ENCODE measurements at regions not wholly inside any gene's neighbourhood (a gene's known extent, or its start where the extent isn't known, plus 50 kb on each side); places are given as distances from the start of the nearest gene placed in this dataset.

DNA sequence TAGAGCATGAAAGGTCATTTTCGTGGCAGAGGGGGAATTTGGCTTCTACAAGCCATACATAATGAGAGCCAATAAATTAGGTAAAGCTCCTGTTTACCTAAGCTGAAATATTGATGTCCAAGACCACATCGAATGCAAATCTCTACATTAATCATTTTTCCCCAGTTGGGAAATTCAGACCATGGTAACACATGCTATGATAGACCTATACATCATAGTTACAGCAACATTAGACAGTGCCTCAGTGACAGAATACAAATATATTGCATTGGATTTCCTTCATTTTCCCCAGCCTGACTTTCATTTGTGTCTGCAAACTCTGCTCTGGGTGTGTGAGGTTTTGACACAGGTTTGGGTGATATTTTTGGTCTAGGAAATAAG, 1079.7 kb upstream of the TENM4 start:
- no peak for DNase-seq (ENCODE audit: low read depth)

DNA sequence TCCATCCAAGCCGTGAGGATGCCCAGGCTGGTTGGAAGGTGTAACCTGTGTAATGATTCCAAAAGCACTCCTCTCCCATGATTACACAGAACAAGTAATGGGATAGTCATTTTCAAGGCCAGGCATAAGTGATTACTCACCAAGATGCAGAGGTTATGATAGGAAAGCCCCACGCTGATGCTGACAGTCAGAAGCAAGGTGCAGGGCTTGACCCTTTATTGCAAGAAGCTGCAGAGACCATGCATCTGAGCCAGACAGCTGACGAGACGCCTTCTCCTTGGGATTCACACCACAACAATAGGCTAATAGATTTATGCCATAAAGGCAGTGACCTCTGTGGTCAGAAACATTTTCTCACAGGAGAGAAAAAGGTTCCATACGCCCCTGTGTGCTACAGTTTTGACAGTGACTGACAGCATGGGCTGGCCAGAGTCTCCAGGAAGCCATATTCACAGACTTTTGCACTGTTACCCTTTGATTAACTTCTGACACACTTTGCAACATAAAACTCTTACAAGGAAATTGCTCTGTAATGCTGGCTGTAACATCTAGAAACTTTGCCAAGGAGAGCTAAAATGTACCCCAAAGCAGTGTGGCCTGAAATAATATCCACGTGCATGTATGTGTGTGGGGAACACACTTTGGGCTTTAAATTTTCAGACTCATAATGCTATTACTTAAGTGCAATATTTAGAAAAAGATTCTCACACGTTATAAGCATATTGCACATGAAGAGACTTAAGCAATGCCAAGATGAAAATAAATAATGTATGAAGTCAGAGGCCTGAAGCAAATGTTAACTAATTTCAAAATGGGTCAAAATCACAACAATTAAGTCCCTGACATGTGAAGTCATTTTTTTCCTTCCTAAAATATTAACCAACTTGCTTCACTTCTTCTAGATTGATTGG, 1079.0 kb upstream of the TENM4 start:
- DNase-seq (ENCODE audit: low read depth), result no peak

DNA sequence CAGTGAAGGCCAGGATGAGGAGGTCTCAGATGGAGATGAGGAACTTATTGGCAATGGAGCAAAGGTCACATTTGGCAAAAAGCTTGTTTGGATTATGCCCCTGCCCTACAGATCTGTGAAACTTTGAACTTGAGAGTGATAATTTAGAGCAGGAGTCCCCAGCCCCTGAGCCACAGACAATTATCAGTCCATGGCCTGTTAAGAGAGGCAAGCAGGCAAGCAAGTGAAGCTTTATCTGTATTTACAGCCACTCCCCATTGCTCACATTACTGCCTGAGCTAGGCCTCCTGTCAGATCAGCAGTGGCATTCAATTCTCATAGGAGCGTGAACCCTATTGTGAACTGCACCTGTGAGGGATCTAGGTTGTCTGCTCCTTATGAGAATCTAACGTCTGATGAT, 1076.9 kb upstream of the TENM4 start:
- no peak for DNase-seq (ENCODE audit: low read depth)

DNA sequence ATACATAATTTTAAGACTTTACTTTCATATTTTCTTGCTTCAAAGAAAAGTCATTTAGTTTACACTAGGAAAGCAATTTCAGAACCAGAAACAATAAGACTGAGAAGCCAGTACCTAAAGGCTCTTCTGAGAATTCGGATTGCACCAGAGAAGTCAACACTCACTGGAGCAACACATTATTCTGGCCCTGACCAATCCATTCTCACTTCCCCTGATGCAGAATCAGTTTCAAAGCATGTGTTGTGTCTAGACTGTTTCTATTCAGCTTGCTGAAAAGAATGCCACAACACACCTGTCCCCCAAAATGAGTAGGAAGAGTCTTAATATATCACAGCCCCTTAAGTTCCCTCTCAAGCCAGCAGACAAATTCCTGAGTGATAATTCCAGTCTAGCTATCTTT, 1074.3 kb upstream of the TENM4 start:
- DNase-seq (ENCODE audit: low read depth), result no peak

DNA sequence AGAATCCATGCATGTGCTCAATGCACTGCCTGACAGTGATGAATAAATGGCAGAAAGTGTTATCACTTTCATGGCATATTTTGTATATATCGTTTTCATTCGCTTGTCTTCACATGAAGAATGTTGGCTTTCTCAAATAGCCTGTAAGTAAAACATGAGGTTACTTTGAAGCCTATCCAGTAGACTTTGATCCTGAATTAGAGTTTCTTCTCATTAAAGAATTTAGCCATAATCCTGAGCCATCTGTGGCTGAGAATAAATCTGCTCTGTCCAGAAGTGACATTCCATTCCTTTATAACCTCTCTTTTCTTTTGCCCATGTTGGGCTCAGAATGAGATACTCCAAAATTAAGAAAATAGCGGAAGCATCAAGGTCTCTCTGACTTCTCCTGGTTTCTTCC, 1071.7 kb upstream of the TENM4 start:
- no peak for DNase-seq (ENCODE audit: low read depth)

DNA sequence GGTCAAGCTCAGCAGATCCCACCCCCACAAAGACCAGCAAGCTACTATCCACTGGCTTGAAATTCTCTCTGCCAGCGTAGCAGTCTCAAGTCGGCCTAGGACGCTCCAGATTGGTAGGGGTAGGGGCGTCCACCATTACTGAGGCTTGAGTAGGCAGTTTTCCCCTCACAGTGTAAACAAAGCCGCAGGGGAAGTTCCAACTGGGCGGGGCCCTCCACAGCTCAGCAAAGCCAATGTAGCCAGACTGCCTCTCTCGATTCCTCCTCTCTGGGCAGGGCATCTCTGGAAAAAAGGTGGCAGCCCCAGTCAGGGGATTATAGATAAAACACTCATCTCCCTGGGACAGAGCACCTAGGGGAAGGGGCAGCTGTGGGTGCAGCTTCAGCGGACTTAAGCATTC, 1064.9 kb upstream of the TENM4 start:
- DNase-seq (ENCODE audit: low read depth), result no peak

DNA sequence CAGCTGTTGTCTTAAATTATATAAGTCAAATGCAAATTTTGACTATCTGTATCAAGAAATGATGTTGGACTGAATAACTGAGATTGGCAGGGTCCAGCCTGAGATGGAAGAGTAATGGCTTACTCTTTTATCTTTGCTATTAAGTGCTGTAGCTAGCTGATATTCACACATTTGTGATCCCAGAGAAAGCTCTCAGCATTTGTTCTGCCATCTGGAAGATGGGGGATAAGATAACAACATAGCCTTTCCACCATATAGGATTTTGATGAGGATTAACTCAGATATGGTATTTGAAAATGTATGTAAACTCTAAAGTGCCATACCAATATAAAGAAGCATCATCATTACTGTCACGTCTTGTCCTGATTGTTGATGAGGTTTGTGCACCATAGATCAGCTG, 1063.2 kb upstream of the TENM4 start:
- no peak for DNase-seq (ENCODE audit: low read depth)

DNA sequence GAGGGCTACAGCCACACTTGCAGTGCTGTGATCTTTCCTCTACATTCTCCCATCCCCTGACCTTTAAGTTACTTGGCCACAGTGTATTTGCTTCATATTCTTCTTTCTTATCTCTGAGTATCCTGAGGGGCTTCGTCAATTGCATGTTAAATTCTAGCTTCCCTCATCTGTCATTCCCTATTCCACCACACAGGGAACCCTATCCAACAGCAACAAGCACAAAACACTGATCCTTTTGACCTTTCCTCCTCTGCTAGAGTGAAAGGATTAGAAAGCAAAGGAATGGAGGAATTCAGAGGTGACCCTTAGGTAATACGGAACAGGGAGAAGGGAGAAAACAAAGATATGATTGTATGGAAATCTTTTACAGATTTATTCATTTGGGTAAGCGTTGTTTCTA, 1061.7 kb upstream of the TENM4 start:
- no peak for DNase-seq (ENCODE audit: low read depth)

DNA sequence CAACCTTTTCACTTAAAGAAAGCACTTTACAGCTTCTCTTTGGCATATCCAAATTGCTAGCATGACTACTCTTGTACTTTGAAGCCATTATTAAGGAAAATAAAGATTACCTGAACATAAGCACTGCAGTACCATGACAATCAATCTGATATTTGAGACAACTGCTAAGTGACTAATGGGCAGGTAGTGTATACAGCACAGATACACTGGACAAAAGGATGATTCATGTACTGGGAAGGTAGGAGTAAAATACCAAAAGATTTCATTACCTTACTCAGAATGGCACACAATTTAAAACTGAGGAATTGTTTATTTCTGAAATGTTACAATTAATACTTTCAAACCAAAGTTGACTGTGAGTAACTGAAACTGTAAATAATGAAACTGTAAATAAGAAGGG, 1054.3 kb upstream of the TENM4 start:
- DNase-seq (ENCODE audit: low read depth), result no peak

DNA sequence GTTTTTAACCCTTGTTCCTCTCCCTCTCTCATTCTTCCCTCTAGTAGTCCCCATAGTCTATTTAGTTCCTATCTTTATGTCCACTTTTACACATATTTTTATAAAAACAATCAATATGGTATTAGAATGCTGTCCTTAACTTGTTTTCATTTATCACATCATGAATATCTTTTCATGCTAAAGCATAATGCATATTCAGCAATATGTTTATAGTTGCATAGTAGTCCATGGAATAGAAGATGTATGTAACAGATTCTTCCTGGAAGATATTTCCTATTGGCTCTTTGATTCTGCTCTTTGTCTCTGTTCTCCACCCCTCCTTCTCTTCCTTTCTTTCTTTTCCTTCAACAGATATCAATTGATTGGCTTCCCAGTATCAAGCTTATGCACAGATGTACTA, 1047.1 kb upstream of the TENM4 start:
- DNase-seq (ENCODE audit: low read depth), result no peak

DNA sequence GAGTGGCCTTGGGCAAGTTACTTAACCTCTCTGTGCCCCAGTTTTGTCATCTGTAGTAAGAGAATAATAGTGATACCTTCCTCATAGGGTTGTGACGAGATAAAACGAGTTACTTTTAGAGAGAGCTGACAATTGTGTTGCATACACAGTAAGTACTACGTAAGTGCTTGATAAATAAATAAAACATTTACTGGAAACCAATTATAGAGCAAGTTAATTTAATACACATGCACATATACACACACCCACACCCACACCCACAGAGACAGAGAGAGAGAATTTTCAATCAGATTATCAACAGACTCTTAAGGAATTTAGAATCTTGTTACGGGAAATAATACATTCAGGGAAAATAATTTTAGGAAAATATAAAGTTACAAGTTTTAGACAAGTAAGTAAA, 1045.8 kb upstream of the TENM4 start:
- no peak for DNase-seq (ENCODE audit: low read depth)

DNA sequence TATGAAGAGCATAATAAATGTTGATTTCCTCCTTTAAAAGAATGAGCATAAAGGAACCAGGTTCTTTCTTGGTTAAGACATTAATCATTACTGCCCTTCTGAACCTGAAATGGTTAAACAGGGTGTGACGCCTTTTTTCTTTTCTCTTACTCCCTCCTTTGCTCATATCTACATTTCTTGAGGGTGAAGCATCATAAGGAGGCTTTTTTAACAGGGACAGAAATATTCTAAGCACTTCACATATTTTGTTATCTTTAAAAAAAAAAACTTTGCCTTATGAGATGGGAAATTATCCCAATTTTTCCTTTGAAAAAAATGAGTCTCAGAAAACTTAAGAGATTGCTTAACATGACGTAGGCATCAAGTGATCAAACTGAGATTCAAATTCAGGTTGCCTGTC, 1036.3 kb upstream of the TENM4 start:
- no peak for DNase-seq (ENCODE audit: low read depth)

DNA sequence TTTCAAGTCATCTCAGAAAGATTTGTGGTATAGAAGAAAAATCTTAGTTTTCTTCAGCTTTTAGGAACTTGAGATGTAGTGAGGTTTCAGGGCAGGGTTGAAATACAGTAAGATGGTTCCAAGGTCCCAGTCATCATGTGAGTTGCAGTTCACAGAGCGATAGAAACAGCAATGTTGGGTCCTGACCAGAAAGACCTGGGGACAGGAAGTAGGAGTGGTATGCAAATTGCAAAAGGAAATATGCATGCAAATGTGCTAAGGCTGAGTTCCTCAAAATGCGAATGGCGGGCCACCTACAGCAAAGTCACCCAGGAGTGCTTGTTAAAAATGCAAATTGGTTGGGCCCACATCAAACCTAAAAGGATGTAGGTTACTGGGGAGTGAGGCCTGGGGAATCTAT, 1032.7 kb upstream of the TENM4 start:
- no peak for DNase-seq (ENCODE audit: low read depth)

DNA sequence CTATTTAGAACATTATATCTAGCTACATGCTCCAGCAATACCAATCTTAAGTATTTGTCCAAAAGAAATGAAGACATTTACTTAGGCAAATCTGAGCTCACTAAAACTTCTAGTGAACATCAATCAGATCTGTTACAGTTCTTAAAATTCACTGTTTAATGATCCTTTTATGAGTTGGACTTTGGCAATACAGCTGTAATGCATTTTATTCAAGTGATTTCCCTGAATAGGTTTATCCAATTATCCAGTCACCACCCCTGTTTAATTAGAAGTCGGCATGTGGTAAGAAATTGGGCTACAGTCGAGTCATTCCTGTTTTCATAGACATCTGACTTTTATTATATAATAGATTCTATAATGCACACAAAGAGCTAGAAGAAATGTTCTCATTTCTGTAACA, 1029.0 kb upstream of the TENM4 start:
- no peak for DNase-seq (ENCODE audit: low read depth)

DNA sequence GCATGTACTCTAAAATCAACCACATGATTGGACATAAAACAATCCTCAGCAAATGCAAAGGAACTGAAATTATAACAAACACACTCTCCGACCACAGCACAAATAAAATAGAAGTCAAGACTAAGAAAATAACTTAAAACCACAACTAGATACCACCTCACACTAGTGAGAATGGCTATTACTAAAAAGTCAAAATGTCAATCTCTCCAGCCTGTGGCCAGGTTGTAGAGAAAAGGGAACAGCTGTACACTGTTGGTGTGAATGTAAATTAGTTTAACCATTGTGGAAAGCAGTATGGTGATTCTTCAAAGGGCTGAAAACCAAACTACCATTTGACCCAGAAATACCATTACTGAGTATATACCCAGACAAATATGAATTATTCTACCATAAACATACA, 1025.7 kb upstream of the TENM4 start:
- DNase-seq (ENCODE audit: low read depth), result no peak

DNA sequence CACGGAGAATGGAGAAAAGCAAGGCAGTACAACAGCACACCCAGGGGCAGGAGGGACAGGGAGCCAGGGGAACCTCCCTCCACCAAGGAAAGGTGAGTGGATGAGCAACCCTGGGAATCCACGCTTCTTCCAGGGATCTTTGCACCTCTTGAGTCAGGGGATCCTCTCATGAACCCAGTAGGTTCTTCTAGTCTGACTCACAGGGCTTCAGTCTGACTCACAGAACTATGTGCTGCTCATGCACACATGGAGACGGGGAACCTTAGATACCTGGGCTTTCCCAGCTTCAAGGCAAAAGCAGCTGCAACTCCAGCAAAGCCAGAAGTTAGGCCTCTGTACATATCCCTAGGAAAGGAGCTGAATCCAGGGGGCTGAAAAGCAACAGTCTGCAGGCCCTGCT, 1021.4 kb upstream of the TENM4 start:
- no peak for DNase-seq (ENCODE audit: low read depth)

DNA sequence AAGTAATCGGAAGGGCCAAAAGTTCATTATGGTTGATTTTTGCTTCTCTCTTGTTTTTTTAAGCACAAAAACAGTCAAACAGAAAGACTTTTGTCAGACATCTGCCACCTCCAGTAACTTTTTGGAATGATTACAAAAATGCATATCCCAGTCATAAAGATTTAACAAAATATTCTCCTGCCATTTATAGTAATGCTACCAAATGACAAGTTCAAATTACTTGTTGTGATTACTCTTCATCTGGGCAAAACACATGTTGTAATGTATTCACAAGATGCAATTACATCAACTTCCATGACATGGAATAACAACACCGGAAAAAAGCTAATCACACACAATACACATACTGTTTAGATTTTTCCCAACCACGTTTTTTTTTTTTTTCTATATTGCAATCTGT, 1017.5 kb upstream of the TENM4 start:
- no peak for DNase-seq (ENCODE audit: low read depth)

DNA sequence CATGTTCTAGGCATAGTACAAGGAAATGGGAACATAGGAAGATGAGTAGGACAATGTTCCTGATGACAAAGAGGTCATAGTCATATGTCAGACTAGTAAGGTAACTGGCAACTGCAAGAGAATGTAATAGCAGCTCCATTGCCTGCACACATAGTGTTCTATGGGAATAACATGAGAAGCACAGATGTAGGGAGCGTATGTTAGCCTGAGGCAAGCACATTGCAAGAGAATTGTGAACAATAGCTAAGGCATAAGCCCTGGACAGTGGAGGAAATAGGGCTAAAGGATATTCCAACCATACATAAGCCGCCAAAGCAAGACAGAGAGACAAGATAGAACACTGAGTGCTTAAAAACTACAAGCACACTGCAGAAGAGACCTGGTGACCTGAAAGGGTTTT, 1017.0 kb upstream of the TENM4 start:
- no peak for DNase-seq (ENCODE audit: low read depth)

DNA sequence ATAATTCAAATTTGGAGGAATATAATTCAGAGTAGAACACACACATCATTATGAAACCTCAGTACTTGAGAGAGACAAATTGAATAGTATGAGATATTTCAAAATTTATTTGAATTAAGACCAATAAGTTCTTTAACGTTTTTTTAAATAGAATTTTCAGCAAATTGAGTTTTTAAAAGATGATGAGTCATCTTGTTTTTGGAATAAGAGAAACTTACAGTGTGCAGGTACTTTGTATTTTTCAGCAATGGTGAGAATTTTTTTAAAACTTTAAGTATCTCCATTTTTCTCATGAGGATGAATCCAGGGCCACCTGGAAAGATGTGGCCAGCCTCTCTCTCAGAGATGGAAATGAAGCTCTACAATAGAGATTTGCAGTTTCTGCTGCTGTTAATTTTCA, 1015.0 kb upstream of the TENM4 start:
- no peak for DNase-seq (ENCODE audit: low read depth)

DNA sequence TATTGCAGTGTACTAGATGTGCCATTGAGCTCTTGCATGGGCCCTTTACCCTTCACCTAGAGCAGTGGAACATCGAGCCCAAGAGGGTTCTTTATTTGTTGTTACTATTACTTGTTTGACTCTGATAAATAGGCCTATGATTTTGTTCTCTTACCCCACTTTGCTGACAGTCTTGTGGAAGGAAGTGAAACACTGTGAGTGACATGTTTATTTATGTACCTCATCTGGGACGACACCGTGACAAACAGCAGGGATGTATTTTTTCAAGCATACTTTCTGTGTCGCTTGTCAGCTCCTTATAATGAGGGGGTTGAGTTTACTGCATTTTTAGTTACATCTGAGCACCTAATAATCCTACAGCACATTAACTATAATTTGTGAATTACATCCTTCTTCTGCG, 1010.3 kb upstream of the TENM4 start:
- DNase-seq (ENCODE audit: low read depth), result no peak

DNA sequence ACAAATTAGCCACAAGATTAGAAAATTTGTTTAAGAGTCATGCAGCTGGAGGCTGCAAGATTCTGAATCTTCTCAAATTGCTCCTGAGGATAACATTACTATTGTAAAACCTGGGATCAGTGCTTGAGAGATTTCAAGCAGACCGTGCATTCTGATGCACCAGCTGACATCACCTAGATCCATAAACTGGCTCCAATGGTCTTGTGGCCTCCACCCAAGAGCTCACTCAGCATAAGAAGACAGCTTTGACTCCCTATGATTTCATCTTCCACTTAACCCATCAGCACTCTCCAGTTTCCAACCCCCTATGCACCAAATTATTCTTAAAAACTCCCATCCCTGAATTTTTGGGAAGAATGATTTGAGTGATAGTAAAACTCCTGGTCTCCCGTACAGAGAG, 1007.9 kb upstream of the TENM4 start:
- no peak for DNase-seq (ENCODE audit: low read depth)

DNA sequence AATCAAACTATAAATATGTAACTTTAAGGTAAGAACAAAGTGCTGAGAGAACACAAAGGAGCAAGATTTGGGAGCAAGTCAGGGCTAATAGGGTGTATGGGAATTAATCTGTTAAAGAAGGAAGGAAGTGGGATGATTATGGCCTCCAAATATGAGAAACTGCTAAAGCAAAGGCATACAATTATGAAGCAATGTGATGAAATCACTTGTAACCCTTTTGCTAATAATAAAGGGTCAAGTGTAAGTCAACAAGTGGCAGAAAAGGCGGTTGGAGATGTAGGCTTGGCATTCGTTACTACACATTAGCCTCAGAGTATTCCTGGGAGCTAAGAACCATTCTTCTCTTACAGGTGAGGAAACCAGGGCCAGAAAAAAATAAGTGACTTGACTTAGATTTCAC, 1002.3 kb upstream of the TENM4 start:
- DNase-seq (ENCODE audit: low read depth), result no peak

DNA sequence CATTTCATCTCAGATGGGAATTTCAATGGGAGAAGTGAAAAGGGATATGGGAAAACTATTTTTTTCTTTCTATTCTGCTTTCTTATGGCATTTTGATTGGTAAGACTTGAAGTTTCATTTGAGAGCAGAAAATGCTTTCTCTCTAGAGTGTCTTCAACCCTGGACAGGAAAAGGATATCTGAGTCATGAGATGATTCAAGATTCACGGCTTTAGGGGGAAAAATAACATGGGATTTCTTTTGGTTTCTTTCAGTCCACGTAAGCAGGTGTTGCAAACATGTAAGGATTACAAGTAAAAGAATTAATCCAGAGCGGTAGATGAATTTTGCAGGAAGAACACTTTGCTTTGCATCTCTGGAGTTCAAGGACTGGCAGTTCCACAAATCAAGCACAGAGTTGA, 1001.0 kb upstream of the TENM4 start:
- no peak for DNase-seq (ENCODE audit: low read depth)

DNA sequence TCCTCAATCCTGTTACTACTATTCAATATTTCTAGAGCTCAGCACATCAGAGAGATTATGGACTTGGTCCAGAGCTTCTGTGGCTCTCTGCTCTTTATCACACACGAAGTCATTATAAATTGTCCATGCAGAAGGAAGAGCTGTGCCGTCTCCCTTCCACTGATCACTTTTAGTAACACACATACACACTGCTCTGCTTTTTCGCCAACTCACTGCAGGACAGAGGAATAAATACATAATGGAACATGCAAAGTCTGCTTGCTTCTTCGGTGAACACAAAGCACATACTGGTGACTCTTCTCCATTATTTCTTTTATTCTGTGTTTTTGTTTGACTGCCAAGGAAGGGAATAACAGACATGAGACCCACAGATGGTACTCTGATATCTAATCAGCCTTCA, 1000.0 kb upstream of the TENM4 start:
- no peak for DNase-seq (ENCODE audit: low read depth)

DNA sequence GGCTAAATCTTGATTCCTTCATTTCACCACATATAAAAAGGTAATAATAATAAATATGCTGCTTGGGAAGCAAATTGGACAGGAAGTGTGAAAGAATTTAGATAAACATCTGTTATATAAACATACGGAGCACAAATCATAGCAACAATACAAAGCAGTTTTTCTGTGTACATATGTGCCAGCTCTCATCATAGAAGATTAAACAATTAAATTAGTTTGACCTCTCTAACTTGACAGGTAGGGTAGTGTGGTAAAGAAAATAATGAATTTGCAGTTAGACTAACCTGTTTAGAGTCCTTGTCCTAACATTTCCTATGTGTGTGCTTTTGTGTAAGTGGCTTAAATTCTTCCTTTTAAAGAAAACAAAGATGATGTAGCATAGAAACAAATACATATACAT, 995.7 kb upstream of the TENM4 start:
- no peak for DNase-seq (ENCODE audit: low read depth)
